Kidney (tissue), 13 donors: ENCODE measurements at regions not wholly inside any gene's neighbourhood (a gene's known extent, or its start where the extent isn't known, plus 50 kb on each side); places are given as distances from the start of the nearest gene placed in this dataset.

Source experiments
- DNase-seq, 5 donors: peaks; one replicate each; pipeline ENCODE4 v3.0.0-alpha.2; 2013 to 2020
- FAIRE-seq: peaks from 2 replicates; lab custom pipeline; 2012; peaks lifted over from hg19 to GRCh38; lab: Jason Lieb, UNC
- H3K27ac ChIP-seq, 2 donors: one replicate each; pipeline ENCODE4 v1.7.0; 2013; ENCODE audit warnings: low read depth in 2 of 2, low read length in 2 of 2, inconsistent platforms in 1 of 2
- H3K27me3 ChIP-seq: one replicate; pipeline ENCODE4 v1.7.1; 2013; ENCODE audit warnings: low read length, inconsistent platforms; ENCODE audit not compliant: control insufficient read depth, insufficient read depth
- H3K36me3 ChIP-seq, 3 donors: one replicate each; pipeline versions ENCODE4 v1.7.0 to v1.7.1; 2013; ENCODE audit warnings: low read length in 3 of 3, control low read depth in 1 of 3, inconsistent platforms in 1 of 3; ENCODE audit not compliant: insufficient read depth in 3 of 3, control insufficient read depth in 2 of 3
- H3K4me1 ChIP-seq, 3 donors: one replicate each; pipeline versions ENCODE4 v1.7.0 to v1.7.1; 2013; ENCODE audit warnings: low read length in 3 of 3, inconsistent platforms in 1 of 3, low read depth in 1 of 3; ENCODE audit not compliant: control insufficient read depth in 2 of 3, insufficient read depth in 2 of 3
- H3K4me3 ChIP-seq, 3 donors: one replicate each; pipeline versions ENCODE4 v1.7.0 to v1.8.1; 2013; ENCODE audit warnings: low read length in 3 of 3, control low read depth in 1 of 3, inconsistent platforms in 1 of 3
- H3K9ac ChIP-seq, 3 donors: one replicate each; pipeline versions ENCODE4 v1.7.0 to v1.7.1; 2013; ENCODE audit warnings: low read length in 3 of 3, control low read depth in 1 of 3, inconsistent platforms in 1 of 3
- H3K9me3 ChIP-seq, 3 donors: one replicate each; pipeline versions ENCODE4 v1.7.0 to v1.7.1; 2013; ENCODE audit warnings: low read length in 3 of 3, control low read depth in 1 of 3, inconsistent platforms in 1 of 3; ENCODE audit not compliant: control insufficient read depth in 2 of 3, insufficient read depth in 1 of 3
- CTCF ChIP-seq: IDR thresholded peaks from 3 replicates; pipeline ENCODE4 v1.5.1; 2012; ENCODE audit warnings: mild to moderate bottlenecking, moderate library complexity, borderline replicate concordance; ENCODE audit not compliant: insufficient read depth; ENCODE audit errors: extremely low read depth
- intact Hi-C: fragments of 100-400 bp; cut with DNase I; formaldehyde crosslinking; loops from one replicate; pipeline ENCODE4 v1.11.1; 2022
- donor health status: control.
- donor health status: control.
- donor health status: control.
- donor health status: control.
- donor health status: control.
- donor health status: DM: yes; HTN: yes; CAD: no.
- donor health status: Normal renal cell carcinoma (clear cell type).

DNA sequence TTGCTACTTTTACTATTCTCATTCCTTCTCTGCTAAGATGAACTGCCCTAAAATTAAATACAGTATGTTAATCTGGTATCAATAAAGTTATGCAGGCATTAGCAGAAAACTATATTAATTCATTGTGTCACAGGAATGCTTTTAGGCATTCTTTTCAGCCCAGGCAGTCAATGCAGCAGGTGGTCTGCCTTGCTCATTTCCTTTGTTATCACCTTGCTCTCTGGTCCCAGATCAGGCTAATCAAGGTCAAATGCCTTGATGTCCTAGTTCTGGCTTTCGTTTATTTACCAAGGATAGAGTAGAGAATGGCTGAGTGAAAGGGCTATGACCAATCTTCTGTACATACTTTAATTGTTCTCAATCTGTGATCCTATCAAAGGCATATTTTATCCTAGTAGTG, 1023.6 kb downstream of the TMEM182 start:
- intact Hi-C loops, result no loop called here
- H3K36me3 ChIP-seq, result no peaks in the 10 kb centered on the region
- H3K9ac ChIP-seq, result no peak overlapping the region
- H3K4me3 ChIP-seq, result no peak overlapping the region
- no peaks in the 10 kb centered on the region for H3K4me1 ChIP-seq
- H3K27ac ChIP-seq, result no peak overlapping the region
- no peaks in the 10 kb centered on the region for H3K9me3 ChIP-seq
- TF ChIP-seq CTCF, result no peak
- H3K27me3 ChIP-seq, result no peaks in the 10 kb centered on the region
- FAIRE-seq (no peak), DNase-seq (no peak)

GRCh38 chr2:103785956-103786355, 1024.1 kb downstream of the TMEM182 start:
- no peaks in the 10 kb centered on the region for H3K27me3 ChIP-seq
- H3K9me3 ChIP-seq, result no peaks in the 10 kb centered on the region
- no peak overlapping the region for H3K9ac ChIP-seq
- no peaks in the 10 kb centered on the region for H3K4me1 ChIP-seq
- TF ChIP-seq CTCF, result no peak
- intact Hi-C loops, result no loop called here
- no peak overlapping the region for H3K27ac ChIP-seq
- H3K36me3 ChIP-seq, result no peaks in the 10 kb centered on the region
- no peak overlapping the region for H3K4me3 ChIP-seq
- FAIRE-seq, result no peak
- no peak for DNase-seq

DNA sequence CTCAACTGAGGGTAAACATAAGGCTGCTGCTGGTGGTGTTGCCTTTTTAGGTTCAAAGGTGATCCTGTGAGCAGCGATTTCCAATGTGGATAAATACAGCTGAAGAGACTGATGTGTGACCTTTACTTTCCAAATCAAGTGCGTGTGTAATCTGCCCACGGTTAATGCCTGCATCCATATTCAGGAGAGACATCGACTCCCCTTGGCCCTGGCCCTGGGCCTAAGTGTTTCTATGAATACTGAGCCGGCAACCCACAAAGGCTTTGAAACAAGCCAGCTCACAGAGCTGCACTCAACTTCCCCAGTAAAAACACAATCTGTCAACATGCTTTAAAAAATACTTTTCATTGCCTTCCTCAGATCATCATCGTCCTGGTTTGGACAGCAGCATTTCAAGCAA, 1026.6 kb downstream of the TMEM182 start:
- TF ChIP-seq CTCF, result no peak
- FAIRE-seq, result no peak
- Histone ChIP-seq H3K27me3 (no peaks in the 10 kb centered on the region), H3K4me3 (no peak overlapping the region), H3K4me1 (no peaks in the 10 kb centered on the region), H3K36me3 (no peaks in the 10 kb centered on the region), H3K27ac (no peak overlapping the region), H3K9me3 (no peaks in the 10 kb centered on the region), H3K9ac (no peak overlapping the region)
- intact Hi-C loops, result no loop called here
- DNase-seq, result no peak

- no peaks in the 10 kb centered on the region for H3K9me3 ChIP-seq
- H3K9ac ChIP-seq, result no peak overlapping the region
- no peaks in the 10 kb centered on the region for H3K36me3 ChIP-seq
- H3K27me3 ChIP-seq, result no peaks in the 10 kb centered on the region
- DNase-seq (no peak), FAIRE-seq (no peak)
- intact Hi-C loops, result no loop called here
- no peak for TF ChIP-seq CTCF
- no peak overlapping the region for H3K27ac ChIP-seq
- no peaks in the 10 kb centered on the region for H3K4me1 ChIP-seq
- no peak overlapping the region for H3K4me3 ChIP-seq
Measured at GRCh38 chr2:103788951-103789350, 1027.1 kb downstream of the TMEM182 start.
